Activated T-helper 1 cell treated with anti-CD3 and anti-CD28 coated beads, Interleukin-2, amount 50 U/mL, for 16 hours (primary cell): ENCODE measurements at regions not wholly inside any gene's neighbourhood (a gene's known extent, or its start where the extent isn't known, plus 50 kb on each side); places are given as distances from the start of the nearest gene placed in this dataset.

ENCODE experiments used
- DNase-seq, 2 donors: peaks; one replicate each; pipeline ENCODE4 v3.0.0-alpha.2; 2020; ENCODE audit warnings: low read depth in 1 of 2, low spot score in 1 of 2

- no peak for DNase-seq
Observed at GRCh38 chr14:96727073-96727472, 70.1 kb upstream of the VRK1 start.

GRCh38 chr14:96727491-96727890 is 69.7 kb upstream of the VRK1 start:
- no peak for DNase-seq

GRCh38 chr14:96727980-96728717 is 69.0 kb upstream of the VRK1 start:
- no peak for DNase-seq

- no peak for DNase-seq
Observed at GRCh38 chr14:96729889-96730288, 67.3 kb upstream of the VRK1 start.

- no peak for DNase-seq
Observed at GRCh38 chr14:96730386-96730785, 66.8 kb upstream of the VRK1 start.

- DNase-seq = no peak
Observed at GRCh38 chr14:96734076-96734622, 63.0 kb upstream of the VRK1 start.

GRCh38 chr14:96735526-96735925 is 61.7 kb upstream of the VRK1 start:
- DNase-seq = no peak

GRCh38 chr14:96736439-96736838 is 60.7 kb upstream of the VRK1 start:
- DNase-seq = no peak

GRCh38 chr14:96737881-96738280 is 59.3 kb upstream of the VRK1 start:
- no peak for DNase-seq

- no peak for DNase-seq
Observed at GRCh38 chr14:96739200-96739910, 57.8 kb upstream of the VRK1 start.

GRCh38 chr14:96741151-96741977 is 55.8 kb upstream of the VRK1 start:
- peak; percentile 57 to 61 for DNase-seq

- no peak for DNase-seq
Observed at GRCh38 chr14:96744262-96744661, 52.9 kb upstream of the VRK1 start.

- DNase-seq = no peak
Observed at GRCh38 chr14:96745500-96746051, 51.6 kb upstream of the VRK1 start.

- DNase-seq = no peak
Observed at GRCh38 chr14:96746101-96746500, 51.1 kb upstream of the VRK1 start.

- DNase-seq = no peak
Observed at GRCh38 chr14:96747006-96747405, 50.2 kb upstream of the VRK1 start.
